ENCODE measurements at regions not wholly inside any gene's neighbourhood (a gene's known extent, or its start where the extent isn't known, plus 50 kb on each side); places are given as distances from the start of the nearest gene placed in this dataset.
A peak's percentile ranks its signal among the peaks of the same experiment; 100 is the strongest.

GRCh38 chr9:84121991-84122523 lies 141.5 kb downstream of the RMI1 start:
- Histone ChIP-seq H3K18ac (ENCODE audit: low read depth, low read length) (no peak overlapping the region), H3K4me3 (ENCODE audit: insufficient read depth, low read depth, low read length) (no peak overlapping the region), H3K9ac (ENCODE audit: low read depth, low read length) (no peak overlapping the region), H3K79me1 (ENCODE audit: low read depth in 1 of 2, low read length in 2 of 2) (no peaks in the 10 kb centered on the region), H2AK5ac (ENCODE audit: low read depth, low read length) (no peak overlapping the region), H2AK9ac (replicated peaks; ENCODE audit: low read depth, low read length, poor library complexity) (no peak overlapping the region), H4K8ac (ENCODE audit: low read depth in 2 of 2, low read length in 2 of 2) (no peak overlapping the region), H4K91ac (ENCODE audit: insufficient read depth, low read depth, low read length) (no peak overlapping the region), H3K4me2 (ENCODE audit: low read depth, low read length) (no peak overlapping the region; the same call in 1 of the 2 replicates), H3K4ac (ENCODE audit: low read depth, low read length) (no peak overlapping the region), H2BK120ac (ENCODE audit: low read depth, low read length) (no peak overlapping the region), H3K36me3 (ENCODE audit: control insufficient read depth, insufficient read depth, low read length) (no peaks in the 10 kb centered on the region), H3K14ac (replicated peaks; ENCODE audit: low read depth, low read length) (no peak overlapping the region), H4K5ac (ENCODE audit: low read depth, low read length) (no peak overlapping the region), H3K4me1 (ENCODE audit: control insufficient read depth, insufficient read depth, low read length) (no peaks in the 10 kb centered on the region; the same call in 1 of the 2 replicates), H2BK5ac (ENCODE audit: low read depth, low read length, poor library complexity, severe bottlenecking) (no peak overlapping the region), H3K23ac (ENCODE audit: low read depth, low read length) (peak overlapping the region; percentile 56; the same call in 1 of the 2 replicates), H3K56ac (ENCODE audit: extremely low read depth, insufficient read depth, low read length) (no peak overlapping the region), H3K27ac (ENCODE audit: insufficient read depth, low read length) (no peak overlapping the region), H3K9me1 (ENCODE audit: insufficient read depth, low read length) (no peaks in the 10 kb centered on the region), H3K27me3 (ENCODE audit: control insufficient read depth, insufficient read depth, low read length) (peaks cover 3% of the 10 kb centered on the region; the same call in 1 of the 2 replicates), H2BK15ac (ENCODE audit: low read depth, low read length) (no peak overlapping the region), H3K9me3 (ENCODE audit: control insufficient read depth, insufficient read depth, low read length) (no peaks in the 10 kb centered on the region), H4K20me1 (ENCODE audit: insufficient read depth, low read length) (no peaks in the 10 kb centered on the region), H2AFZ (replicated peaks; ENCODE audit: low read length, poor library complexity) (no peak overlapping the region), H2BK20ac (ENCODE audit: low read depth, low read length) (no peak overlapping the region)
- dilution Hi-C loops (cut with HindIII; ENCODE audit: low sequenced_read_pairs, unreplicated experiment) (no loop called here), in situ Hi-C loops (cut with MboI; ENCODE audit: low sequenced_read_pairs) (no loop called here), intact Hi-C loops (cut with micrococcal nuclease) (loop anchor here (5.0 kb wide), 1 partner anchor 50 kb away; no protein-coding TSS in a partner anchor)
- ChIA-PET POLR2A (ENCODE audit: unreplicated experiment) (no interaction called here), CTCF (no interaction called here)
- DNase-seq = peak; percentile 65
- ATAC-seq (ENCODE audit: low read depth) = peak; percentile 73
- TF ChIP-seq ELK1 (IDR thresholded peaks at IDR 0.05; ENCODE audit: borderline replicate concordance, low read depth, low read length) (no peak), FOS (IDR thresholded peaks at IDR 0.05; ENCODE audit: low read depth, low read length) (no peak)
- no TSS peak for BruUV-seq (replicated peaks)
- no CpG with 5 or more reads among the region's 1 CpG for WGBS, 2 experiments (ENCODE audit: extremely low coverage in 2 of 2, insufficient read length in 1 of 2)
